Caco-2 (cell line): ENCODE measurements at regions not wholly inside any gene's neighbourhood (a gene's known extent, or its start where the extent isn't known, plus 50 kb on each side); places are given as distances from the start of the nearest gene placed in this dataset.

Experiments used
- BruUV-seq: library from RNA; stranded (reverse); fragments of 400-500 nt; replicated peaks from 2 replicates; lab custom pipeline; 2021; lab: Mats Ljungman, UMichigan
- CTCF ChIA-PET: fragments of 300-600 bp; sonication (Branson Sonifier 250); formaldehyde crosslinking; loops from one replicate; lab custom pipeline; 2022; ENCODE audit warnings: antibody characterized with exemption; lab: Charles Lee
- POLR2A ChIA-PET: fragments of 300-600 bp; sonication (Branson Sonifier 250); formaldehyde crosslinking; loops from one replicate; lab custom pipeline; 2022; ENCODE audit warnings: antibody characterized with exemption; lab: Charles Lee
- DNase-seq, 2 experiments: peaks; one replicate each; pipeline versions ENCODE4 v3.0.0 to v3.0.0-alpha.2; 2020 to 2022
- H3K27me3 ChIP-seq: replicated peaks from 2 replicates; pipeline ENCODE4 v1.6.0; 2011; ENCODE audit warnings: low read length; ENCODE audit not compliant: control insufficient read depth, insufficient read depth
- H3K36me3 ChIP-seq: 2 replicates; pipeline ENCODE4 v1.5.1; 2011; ENCODE audit warnings: low read length; ENCODE audit not compliant: control insufficient read depth, insufficient read depth
- H3K4me1 ChIP-seq: fragments of 250-450 bp; sonication (Bioruptor Pico); 2 replicates; pipeline ENCODE4 v1.5.1; 2020; ENCODE audit warnings: mild to moderate bottlenecking
- H3K4me3 ChIP-seq: 2 replicates; pipeline ENCODE4 v1.5.1; 2011; ENCODE audit warnings: low read depth, mild to moderate bottlenecking, control low read depth, low read length
- H3K9me3 ChIP-seq: fragments of 250-450 bp; sonication (Bioruptor Pico); 2 replicates; pipeline ENCODE4 v1.5.1; 2020; ENCODE audit warnings: mild to moderate bottlenecking, moderate library complexity
- H3K27ac Mint-ChIP-seq: one replicate; pipeline ENCODE4 v1.8.0; 2022; ENCODE audit warnings: mixed read lengths; ENCODE audit not compliant: unreplicated experiment
- H3K27me3 Mint-ChIP-seq: one replicate; pipeline ENCODE4 v1.8.0; 2022; ENCODE audit warnings: mixed read lengths; ENCODE audit not compliant: insufficient read depth, unreplicated experiment
- H3K36me3 Mint-ChIP-seq: one replicate; pipeline ENCODE4 v1.8.0; 2022; ENCODE audit warnings: mild to moderate bottlenecking, mixed read lengths; ENCODE audit not compliant: insufficient read depth, unreplicated experiment
- H3K4me1 Mint-ChIP-seq: one replicate; pipeline ENCODE4 v1.8.0; 2022; ENCODE audit warnings: low read depth, mixed read lengths; ENCODE audit not compliant: unreplicated experiment
- H3K4me3 Mint-ChIP-seq: one replicate; pipeline ENCODE4 v1.8.0; 2022; ENCODE audit warnings: mild to moderate bottlenecking, moderate library complexity, mixed read lengths; ENCODE audit not compliant: unreplicated experiment
- H3K9me3 Mint-ChIP-seq: one replicate; pipeline ENCODE4 v1.8.0; 2022; ENCODE audit warnings: mixed read lengths; ENCODE audit not compliant: unreplicated experiment
- CTCF ChIP-seq, 2 experiments: fragments of 200-600 bp in 1 of 2; IDR thresholded peaks; 1 replicate in 1 of 2; 2 replicates in 1 of 2; pipeline versions ENCODE4 v1.5.1 to v1.8.0; 2011 to 2022; ENCODE audit warnings: antibody characterized with exemption in 1 of 2, control low read depth in 1 of 2, inconsistent platforms in 1 of 2, low read depth in 1 of 2, low read length in 1 of 2, mild to moderate bottlenecking in 1 of 2, moderate library complexity in 1 of 2; ENCODE audit not compliant: insufficient read depth in 1 of 2, severe bottlenecking in 1 of 2, unreplicated experiment in 1 of 2
- intact Hi-C: fragments of 100-400 bp; cut with micrococcal nuclease; formaldehyde crosslinking; loops from one replicate; pipeline ENCODE4 v1.10.0; 2022; ENCODE audit not compliant: unreplicated experiment

GRCh38 chr7:48782511-48782910, 141.8 kb upstream of the CDC14C start:
- Mint-ChIP-seq H3K27me3 (peaks cover 9% of the 10 kb centered on the region), H3K9me3 (no peaks in the 10 kb centered on the region), H3K27ac (no peak overlapping the region), H3K36me3 (no peaks in the 10 kb centered on the region), H3K4me1 (no peaks in the 10 kb centered on the region), H3K4me3 (no peak overlapping the region)
- BruUV-seq: no TSS peak
- TF ChIP-seq CTCF (IDR thresholded peaks at IDR 0.05; ENCODE audit: insufficient read depth in 1 of 2, low read depth in 1 of 2, low read length in 1 of 2, severe bottlenecking in 1 of 2, unreplicated experiment in 1 of 2): no peak
- Histone ChIP-seq H3K9me3 (no peaks in the 10 kb centered on the region), H3K36me3 (no peaks in the 10 kb centered on the region), H3K27me3 (no peaks in the 10 kb centered on the region), H3K4me3 (no peak overlapping the region), H3K4me1 (no peaks in the 10 kb centered on the region)
- DNase-seq: no peak
- CTCF ChIA-PET: no interaction called here
- intact Hi-C loops: no loop called here
- POLR2A ChIA-PET: no interaction called here

GRCh38 chr7:48786951-48787350, 137.4 kb upstream of the CDC14C start:
- Histone ChIP-seq H3K9me3 (no peaks in the 10 kb centered on the region), H3K4me1 (no peaks in the 10 kb centered on the region), H3K4me3 (no peak overlapping the region), H3K36me3 (no peaks in the 10 kb centered on the region), H3K27me3 (no peaks in the 10 kb centered on the region)
- H3K4me3 Mint-ChIP-seq: no peak overlapping the region
- TF ChIP-seq CTCF (IDR thresholded peaks at IDR 0.05; ENCODE audit: insufficient read depth in 1 of 2, low read depth in 1 of 2, low read length in 1 of 2, severe bottlenecking in 1 of 2, unreplicated experiment in 1 of 2): no peak
- DNase-seq: no peak
- ChIA-PET POLR2A (no interaction called here), CTCF (no interaction called here)
- no peak overlapping the region for H3K27ac Mint-ChIP-seq
- no TSS peak for BruUV-seq
- H3K27me3 Mint-ChIP-seq: peaks cover 4% of the 10 kb centered on the region
- no peaks in the 10 kb centered on the region for H3K4me1 Mint-ChIP-seq
- H3K9me3 Mint-ChIP-seq: no peaks in the 10 kb centered on the region
- H3K36me3 Mint-ChIP-seq: no peaks in the 10 kb centered on the region
- intact Hi-C loops: no loop called here

GRCh38 chr7:48803250-48803649, 121.1 kb upstream of the CDC14C start:
- Histone ChIP-seq H3K9me3 (no peaks in the 10 kb centered on the region), H3K27me3 (no peaks in the 10 kb centered on the region), H3K4me3 (no peak overlapping the region), H3K4me1 (no peaks in the 10 kb centered on the region), H3K36me3 (no peaks in the 10 kb centered on the region)
- H3K27me3 Mint-ChIP-seq: peaks cover 10% of the 10 kb centered on the region
- H3K4me3 Mint-ChIP-seq: no peak overlapping the region
- no peaks in the 10 kb centered on the region for H3K4me1 Mint-ChIP-seq
- H3K9me3 Mint-ChIP-seq: no peaks in the 10 kb centered on the region
- BruUV-seq: no TSS peak
- TF ChIP-seq CTCF (IDR thresholded peaks at IDR 0.05; ENCODE audit: insufficient read depth in 1 of 2, low read depth in 1 of 2, low read length in 1 of 2, severe bottlenecking in 1 of 2, unreplicated experiment in 1 of 2): no peak
- no peak overlapping the region for H3K27ac Mint-ChIP-seq
- CTCF ChIA-PET: no interaction called here
- POLR2A ChIA-PET: no interaction called here
- intact Hi-C loops: no loop called here
- no peaks in the 10 kb centered on the region for H3K36me3 Mint-ChIP-seq
- no peak for DNase-seq
